Panc1 (cell line): ENCODE measurements at regions not wholly inside any gene's neighbourhood (a gene's known extent, or its start where the extent isn't known, plus 50 kb on each side); places are given as distances from the start of the nearest gene placed in this dataset.

Experiments used
- ATAC-seq: fragments of 200-7000 bp; cut with Tn5 transposase; 2 replicates; pipeline ENCODE4 v1.9.1; 2020; ENCODE audit warnings: mild to moderate bottlenecking, moderate library complexity
- BruUV-seq: library from RNA; stranded (reverse); fragments of 400-500 nt; replicated peaks from 2 replicates; lab custom pipeline; 2021; lab: Mats Ljungman, UMichigan
- CTCF ChIA-PET: fragments of 300-600 bp; sonication (Branson Sonifier 250); formaldehyde crosslinking; loops from one replicate; lab custom pipeline; 2022; ENCODE audit warnings: antibody characterized with exemption; lab: Charles Lee
- POLR2A ChIA-PET: fragments of 300-600 bp; sonication (Branson Sonifier 250); formaldehyde crosslinking; loops from one replicate; lab custom pipeline; 2022; ENCODE audit warnings: antibody characterized with exemption; lab: Charles Lee
- DNase-seq: peaks from one replicate; pipeline ENCODE4 v3.0.0-alpha.2; 2010; ENCODE audit warnings: low read depth, low spot score
- H3K27ac ChIP-seq: 2 replicates; pipeline ENCODE4 v1.5.1; 2011; ENCODE audit warnings: mild to moderate bottlenecking, low read length, inconsistent platforms
- H3K27me3 ChIP-seq: fragments of 200-500 bp; sonication (Bioruptor generic); 2 replicates; pipeline ENCODE4 v1.6.0; 2014; ENCODE audit warnings: low read length, inconsistent platforms; ENCODE audit not compliant: control insufficient read depth, insufficient read depth
- H3K36me3 ChIP-seq: fragments of 200-500 bp; sonication (Bioruptor generic); 2 replicates; pipeline ENCODE4 v1.5.1; 2014; ENCODE audit warnings: inconsistent platforms, mild to moderate bottlenecking, low read length, moderate library complexity; ENCODE audit not compliant: control insufficient read depth, insufficient read depth
- H3K4me1 ChIP-seq: 2 replicates; pipeline ENCODE4 v1.5.1; 2011; ENCODE audit warnings: inconsistent platforms, mild to moderate bottlenecking, low read length, moderate library complexity; ENCODE audit not compliant: control insufficient read depth, insufficient read depth
- H3K4me3 ChIP-seq, 2 experiments: 2 replicates each; pipeline ENCODE4 v1.5.1; 2011 to 2012; ENCODE audit warnings: low read depth in 2 of 2, low read length in 2 of 2, mild to moderate bottlenecking in 2 of 2, inconsistent platforms in 1 of 2, moderate library complexity in 1 of 2
- H3K9me3 ChIP-seq: fragments of 200-500 bp; sonication (Bioruptor generic); 2 replicates; pipeline ENCODE4 v1.5.1; 2014; ENCODE audit warnings: low read depth, mild to moderate bottlenecking, inconsistent platforms, low read length, moderate library complexity; ENCODE audit not compliant: control insufficient read depth, insufficient read depth
- POLR2AphosphoS5 ChIP-seq: IDR thresholded peaks from 2 replicates; pipeline ENCODE4 v1.6.1; 2012; ENCODE audit warnings: mild to moderate bottlenecking, low read depth, low read length, moderate library complexity
- SIN3A ChIP-seq: IDR thresholded peaks from 2 replicates; pipeline ENCODE4 v1.6.1; 2012; ENCODE audit warnings: low read depth, mild to moderate bottlenecking, low read length, moderate library complexity, borderline replicate concordance; ENCODE audit not compliant: insufficient read depth
- TCF7L2 ChIP-seq: IDR thresholded peaks from 2 replicates; pipeline ENCODE4 v1.6.1; 2011; ENCODE audit warnings: mild to moderate bottlenecking, low read depth, low read length, inconsistent platforms
- in situ Hi-C: cut with HindIII; loops from 2 replicates; pipeline ENCODE4 v1.10.0; 2016; ENCODE audit warnings: low sequenced_read_pairs, low pct_unique_long_range_greater_than_20kb
- intact Hi-C: fragments of 100-400 bp; cut with micrococcal nuclease; formaldehyde crosslinking; loops from one replicate; pipeline ENCODE4 v1.10.0; 2022; ENCODE audit not compliant: unreplicated experiment
- TF ChIP-seq, protein P1 (sequence below), 2 experiments: IDR thresholded peaks; 2 replicates each; pipeline ENCODE4 v1.6.1; 2011 to 2012; ENCODE audit warnings: low read depth in 2 of 2, control low read depth in 1 of 2, low read length in 1 of 2, mild to moderate bottlenecking in 1 of 2, moderate library complexity in 1 of 2; ENCODE audit not compliant: insufficient read depth in 1 of 2
- TF ChIP-seq, protein P2 (sequence below): fragments of 450-650 bp; IDR thresholded peaks from 2 replicates; pipeline ENCODE4 v1.5.1; 2017; ENCODE audit warnings: mild to moderate bottlenecking

DNA sequence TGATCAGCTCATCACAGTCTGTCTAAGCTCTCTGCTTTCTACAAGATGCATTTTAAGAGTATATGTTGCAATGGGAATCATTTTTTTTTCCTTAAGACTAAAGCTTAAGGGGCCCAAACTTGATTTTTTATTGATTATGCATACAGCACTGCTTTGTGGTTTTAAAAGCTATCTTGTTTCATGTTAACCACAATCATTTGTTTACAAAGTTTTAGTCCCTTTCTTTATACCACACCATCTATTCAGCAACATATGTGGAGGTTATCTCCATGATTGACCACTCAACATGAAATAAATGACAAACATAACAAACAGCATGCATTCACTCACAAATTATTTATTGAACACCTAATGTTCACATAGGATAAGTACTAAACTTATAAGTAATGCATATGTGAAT lies 119.1 kb downstream of the FHL5 start:
- POLR2A ChIA-PET = no interaction called here
- no peaks in the 10 kb centered on the region for H3K4me1 ChIP-seq
- H3K27me3 ChIP-seq = no peaks in the 10 kb centered on the region
- no peak for TF ChIP-seq TCF7L2
- TF ChIP-seq, protein P1, sequence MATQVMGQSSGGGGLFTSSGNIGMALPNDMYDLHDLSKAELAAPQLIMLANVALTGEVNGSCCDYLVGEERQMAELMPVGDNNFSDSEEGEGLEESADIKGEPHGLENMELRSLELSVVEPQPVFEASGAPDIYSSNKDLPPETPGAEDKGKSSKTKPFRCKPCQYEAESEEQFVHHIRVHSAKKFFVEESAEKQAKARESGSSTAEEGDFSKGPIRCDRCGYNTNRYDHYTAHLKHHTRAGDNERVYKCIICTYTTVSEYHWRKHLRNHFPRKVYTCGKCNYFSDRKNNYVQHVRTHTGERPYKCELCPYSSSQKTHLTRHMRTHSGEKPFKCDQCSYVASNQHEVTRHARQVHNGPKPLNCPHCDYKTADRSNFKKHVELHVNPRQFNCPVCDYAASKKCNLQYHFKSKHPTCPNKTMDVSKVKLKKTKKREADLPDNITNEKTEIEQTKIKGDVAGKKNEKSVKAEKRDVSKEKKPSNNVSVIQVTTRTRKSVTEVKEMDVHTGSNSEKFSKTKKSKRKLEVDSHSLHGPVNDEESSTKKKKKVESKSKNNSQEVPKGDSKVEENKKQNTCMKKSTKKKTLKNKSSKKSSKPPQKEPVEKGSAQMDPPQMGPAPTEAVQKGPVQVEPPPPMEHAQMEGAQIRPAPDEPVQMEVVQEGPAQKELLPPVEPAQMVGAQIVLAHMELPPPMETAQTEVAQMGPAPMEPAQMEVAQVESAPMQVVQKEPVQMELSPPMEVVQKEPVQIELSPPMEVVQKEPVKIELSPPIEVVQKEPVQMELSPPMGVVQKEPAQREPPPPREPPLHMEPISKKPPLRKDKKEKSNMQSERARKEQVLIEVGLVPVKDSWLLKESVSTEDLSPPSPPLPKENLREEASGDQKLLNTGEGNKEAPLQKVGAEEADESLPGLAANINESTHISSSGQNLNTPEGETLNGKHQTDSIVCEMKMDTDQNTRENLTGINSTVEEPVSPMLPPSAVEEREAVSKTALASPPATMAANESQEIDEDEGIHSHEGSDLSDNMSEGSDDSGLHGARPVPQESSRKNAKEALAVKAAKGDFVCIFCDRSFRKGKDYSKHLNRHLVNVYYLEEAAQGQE (IDR thresholded peaks at IDR 0.05; ENCODE audit: insufficient read depth in 1 of 2, low read depth in 2 of 2, low read length in 1 of 2) = no peak
- intact Hi-C loops = no loop called here
- H3K27ac ChIP-seq = no peak overlapping the region
- no peak overlapping the region for H3K4me3 ChIP-seq
- CTCF ChIA-PET = no interaction called here
- ATAC-seq = no peak
- H3K36me3 ChIP-seq = no peaks in the 10 kb centered on the region
- DNase-seq = no peak
- H3K9me3 ChIP-seq = no peaks in the 10 kb centered on the region
- in situ Hi-C loops = no loop called here
- BruUV-seq = no TSS peak

DNA sequence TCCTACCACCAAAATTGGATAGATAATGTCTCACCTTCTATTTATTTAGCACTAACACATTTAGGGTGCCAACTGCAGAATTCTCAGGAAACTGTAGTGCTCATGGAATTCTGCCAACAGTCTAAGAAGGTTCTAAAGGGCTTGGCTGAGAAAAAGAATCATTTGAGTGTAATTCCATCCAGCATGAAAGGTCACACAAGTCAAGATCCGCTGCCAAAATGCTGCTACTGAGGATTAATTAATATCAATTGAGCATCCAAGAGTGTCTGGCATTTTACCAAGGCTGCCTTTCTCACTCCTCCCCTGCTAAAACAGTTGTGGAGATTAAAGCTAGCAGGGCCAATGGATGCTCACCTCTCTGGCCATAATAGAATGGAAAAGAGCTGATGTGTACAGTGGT lies 112.7 kb downstream of the FHL5 start:
- H3K27ac ChIP-seq = no peak overlapping the region
- H3K36me3 ChIP-seq = no peaks in the 10 kb centered on the region
- no peak overlapping the region for H3K4me3 ChIP-seq
- no peak for DNase-seq
- TF ChIP-seq SIN3A = no peak
- TF ChIP-seq TCF7L2 = no peak
- TF ChIP-seq, protein P2, sequence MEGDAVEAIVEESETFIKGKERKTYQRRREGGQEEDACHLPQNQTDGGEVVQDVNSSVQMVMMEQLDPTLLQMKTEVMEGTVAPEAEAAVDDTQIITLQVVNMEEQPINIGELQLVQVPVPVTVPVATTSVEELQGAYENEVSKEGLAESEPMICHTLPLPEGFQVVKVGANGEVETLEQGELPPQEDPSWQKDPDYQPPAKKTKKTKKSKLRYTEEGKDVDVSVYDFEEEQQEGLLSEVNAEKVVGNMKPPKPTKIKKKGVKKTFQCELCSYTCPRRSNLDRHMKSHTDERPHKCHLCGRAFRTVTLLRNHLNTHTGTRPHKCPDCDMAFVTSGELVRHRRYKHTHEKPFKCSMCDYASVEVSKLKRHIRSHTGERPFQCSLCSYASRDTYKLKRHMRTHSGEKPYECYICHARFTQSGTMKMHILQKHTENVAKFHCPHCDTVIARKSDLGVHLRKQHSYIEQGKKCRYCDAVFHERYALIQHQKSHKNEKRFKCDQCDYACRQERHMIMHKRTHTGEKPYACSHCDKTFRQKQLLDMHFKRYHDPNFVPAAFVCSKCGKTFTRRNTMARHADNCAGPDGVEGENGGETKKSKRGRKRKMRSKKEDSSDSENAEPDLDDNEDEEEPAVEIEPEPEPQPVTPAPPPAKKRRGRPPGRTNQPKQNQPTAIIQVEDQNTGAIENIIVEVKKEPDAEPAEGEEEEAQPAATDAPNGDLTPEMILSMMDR = no peak
- TF ChIP-seq, protein P1 (IDR thresholded peaks at IDR 0.05; ENCODE audit: insufficient read depth in 1 of 2, low read depth in 2 of 2, low read length in 1 of 2) = no peak
- no peak for TF ChIP-seq POLR2AphosphoS5
- H3K27me3 ChIP-seq = no peaks in the 10 kb centered on the region
- no peaks in the 10 kb centered on the region for H3K9me3 ChIP-seq
- ChIA-PET CTCF (no interaction called here), POLR2A (no interaction called here)
- no peaks in the 10 kb centered on the region for H3K4me1 ChIP-seq
- BruUV-seq = no TSS peak
- intact Hi-C loops = no loop called here
- ATAC-seq = no peak
- in situ Hi-C loops = no loop called here
